ENCODE measurements at regions not wholly inside any gene's neighbourhood (a gene's known extent, or its start where the extent isn't known, plus 50 kb on each side); places are given as distances from the start of the nearest gene placed in this dataset.

- DNase-seq: no peak
Observed at GRCh38 chr2:155235710-155236109, 537.2 kb downstream of the KCNJ3 start.

- DNase-seq: no peak
Observed at GRCh38 chr2:155223781-155224406, 525.4 kb downstream of the KCNJ3 start.

- DNase-seq: no peak
Observed at GRCh38 chr2:155218945-155219344, 520.5 kb downstream of the KCNJ3 start.

- DNase-seq: no peak
Observed at GRCh38 chr2:155218292-155218924, 519.9 kb downstream of the KCNJ3 start.

- no peak for DNase-seq
Observed at GRCh38 chr2:155215037-155215707, 516.7 kb downstream of the KCNJ3 start.

GRCh38 chr2:155209696-155210450 lies 511.4 kb downstream of the KCNJ3 start:
- no peak for DNase-seq

- no peak for DNase-seq
Observed at GRCh38 chr2:155203178-155203577, 504.7 kb downstream of the KCNJ3 start.

- DNase-seq: no peak
Observed at GRCh38 chr2:155200753-155201152, 502.3 kb downstream of the KCNJ3 start.

GRCh38 chr2:155190342-155190741 lies 491.8 kb downstream of the KCNJ3 start:
- no peak for DNase-seq

GRCh38 chr2:155178921-155179320 lies 480.4 kb downstream of the KCNJ3 start:
- DNase-seq: no peak

GRCh38 chr2:155176345-155176744 lies 477.9 kb downstream of the KCNJ3 start:
- no peak for DNase-seq

GRCh38 chr2:155169317-155169716 lies 470.8 kb downstream of the KCNJ3 start:
- DNase-seq: no peak

- DNase-seq: no peak
Observed at GRCh38 chr2:155162494-155162893, 464.0 kb downstream of the KCNJ3 start.

- DNase-seq: no peak
Observed at GRCh38 chr2:155161314-155161713, 462.8 kb downstream of the KCNJ3 start.

GRCh38 chr2:155157711-155158110 lies 459.2 kb downstream of the KCNJ3 start:
- no peak for DNase-seq

- no peak for DNase-seq
Observed at GRCh38 chr2:155157065-155157464, 458.6 kb downstream of the KCNJ3 start.

- no peak for DNase-seq
Observed at GRCh38 chr2:155151945-155152344, 453.4 kb downstream of the KCNJ3 start.

GRCh38 chr2:155151472-155151871 lies 453.0 kb downstream of the KCNJ3 start:
- no peak for DNase-seq

GRCh38 chr2:155145758-155146229 lies 447.3 kb downstream of the KCNJ3 start:
- DNase-seq: no peak

- DNase-seq: no peak
Observed at GRCh38 chr2:155141418-155141817, 442.9 kb downstream of the KCNJ3 start.

GRCh38 chr2:155125585-155126230 lies 427.2 kb downstream of the KCNJ3 start:
- DNase-seq: no peak

GRCh38 chr2:155115846-155116245 lies 417.4 kb downstream of the KCNJ3 start:
- DNase-seq: no peak

GRCh38 chr2:155111070-155111469 lies 412.6 kb downstream of the KCNJ3 start:
- no peak for DNase-seq
